Stomach (tissue), 8 donors: ENCODE measurements at regions not wholly inside any gene's neighbourhood (a gene's known extent, or its start where the extent isn't known, plus 50 kb on each side); places are given as distances from the start of the nearest gene placed in this dataset.

Experiments
- DNase-seq, 2 donors: peaks; one replicate each; pipeline versions ENCODE4 v3.0.0 to v3.0.0-alpha.2; 2013 to 2019
- H3K27ac ChIP-seq, 5 donors: fragments of 200-600 bp in 4 of 5; sonication (generic) in 4 of 5; one replicate each; pipeline ENCODE4 v1.5.1; 2013 to 2019; ENCODE audit warnings: mild to moderate bottlenecking in 1 of 5, moderate library complexity in 1 of 5
- H3K27me3 ChIP-seq, 3 donors: fragments of 200-600 bp; sonication (generic); one replicate each; pipeline ENCODE4 v1.5.1; 2017 to 2019; ENCODE audit warnings: mixed run types in 1 of 3
- H3K36me3 ChIP-seq, 4 donors: fragments of 200-600 bp; sonication (generic); 1 replicate in 3 of 4; 2 replicates in 1 of 4; pipeline ENCODE4 v1.5.1; 2016 to 2019
- H3K4me1 ChIP-seq, 4 donors: fragments of 200-600 bp; sonication (generic); one replicate each; pipeline ENCODE4 v1.5.1; 2016 to 2019
- H3K4me3 ChIP-seq, 4 donors: fragments of 200-600 bp; sonication (generic) in 3 of 4; one replicate each; pipeline ENCODE4 v1.5.1; 2016 to 2019; ENCODE audit warnings: mild to moderate bottlenecking in 1 of 4
- H3K9me3 ChIP-seq, 4 donors: fragments of 200-600 bp; sonication (generic); one replicate each; pipeline ENCODE4 v1.5.1; 2016 to 2019
- EP300 ChIP-seq: sonication (generic); formaldehyde crosslinking; IDR thresholded peaks from one replicate; pipeline ENCODE4 v1.6.1; 2017; ENCODE audit warnings: antibody characterized with exemption
- POLR2A ChIP-seq, 4 donors: fragments of 450-650 bp; IDR thresholded peaks; one replicate each; pipeline ENCODE4 v1.6.1; 2016; ENCODE audit warnings: antibody characterized with exemption in 4 of 4, control low read depth in 2 of 4, mild to moderate bottlenecking in 1 of 4, moderate library complexity in 1 of 4
- POLR2AphosphoS5 ChIP-seq, 3 donors: sonication (generic); formaldehyde crosslinking; IDR thresholded peaks; one replicate each; pipeline ENCODE4 v1.6.1; 2016; ENCODE audit warnings: antibody characterized with exemption in 3 of 3
- WGBS, 5 donors: extraction: QIAGEN DNeasy Blood & Tissue Kit in 3 of 5; methylation state at CpG; one replicate each; pipeline versions ENCODE4 v1.1.5 to v1.1.7; 2013 to 2018; 5-methylcytosine and 5-hydroxymethylcytosine counted together
- intact Hi-C: fragments of 100-400 bp; cut with DNase I; formaldehyde crosslinking; loops from one replicate; pipeline ENCODE4 v1.15.1; 2023; ENCODE audit warnings: low total_unique reads
- TF ChIP-seq, protein P1 (sequence below), 7 experiments: fragments of 450-650 bp in 4 of 7; fragments of 200-600 bp in 3 of 7; sonication (generic) in 3 of 7; IDR thresholded peaks; one replicate each; pipeline ENCODE4 v1.5.1; 2016 to 2019; ENCODE audit warnings: antibody characterized with exemption in 7 of 7, control low read depth in 2 of 7, mild to moderate bottlenecking in 1 of 7
- donor health status: healthy with polysubstance abuse.
- donor health status: Bipolar disorder and iron deficiency.
- donor health status: healthy.

DNA sequence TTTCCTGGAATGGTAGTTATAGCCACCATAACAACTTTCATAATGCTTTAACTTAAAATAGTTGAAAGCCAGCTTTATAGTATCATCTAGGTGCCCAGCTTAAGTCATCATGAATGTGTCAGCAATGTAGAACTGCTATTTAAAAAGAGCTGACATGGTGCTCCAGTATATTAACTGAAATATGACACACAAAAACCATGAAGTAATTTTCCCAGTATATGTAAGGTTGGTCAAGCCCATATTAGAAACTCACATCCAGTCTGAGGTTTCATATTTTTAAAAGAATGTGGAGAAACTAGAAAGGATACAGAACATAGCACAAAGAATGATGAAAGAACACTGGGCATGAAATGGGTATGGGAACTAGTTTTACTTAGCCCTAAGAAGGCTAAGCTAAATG, 121.3 kb upstream of the KRAS start:
- H3K9me3 ChIP-seq, result no peaks in the 10 kb centered on the region
- intact Hi-C loops, result no loop called here
- DNase-seq, result no peak
- no peaks in the 10 kb centered on the region for H3K27me3 ChIP-seq
- no peak overlapping the region for H3K4me3 ChIP-seq
- no peaks in the 10 kb centered on the region for H3K36me3 ChIP-seq
- no peaks in the 10 kb centered on the region for H3K4me1 ChIP-seq
- no peak for TF ChIP-seq EP300
- no peak for TF ChIP-seq POLR2AphosphoS5 (IDR thresholded peaks at IDR 0.05)
- TF ChIP-seq POLR2A (IDR thresholded peaks at IDR 0.05), result no peak
- TF ChIP-seq, protein P1, sequence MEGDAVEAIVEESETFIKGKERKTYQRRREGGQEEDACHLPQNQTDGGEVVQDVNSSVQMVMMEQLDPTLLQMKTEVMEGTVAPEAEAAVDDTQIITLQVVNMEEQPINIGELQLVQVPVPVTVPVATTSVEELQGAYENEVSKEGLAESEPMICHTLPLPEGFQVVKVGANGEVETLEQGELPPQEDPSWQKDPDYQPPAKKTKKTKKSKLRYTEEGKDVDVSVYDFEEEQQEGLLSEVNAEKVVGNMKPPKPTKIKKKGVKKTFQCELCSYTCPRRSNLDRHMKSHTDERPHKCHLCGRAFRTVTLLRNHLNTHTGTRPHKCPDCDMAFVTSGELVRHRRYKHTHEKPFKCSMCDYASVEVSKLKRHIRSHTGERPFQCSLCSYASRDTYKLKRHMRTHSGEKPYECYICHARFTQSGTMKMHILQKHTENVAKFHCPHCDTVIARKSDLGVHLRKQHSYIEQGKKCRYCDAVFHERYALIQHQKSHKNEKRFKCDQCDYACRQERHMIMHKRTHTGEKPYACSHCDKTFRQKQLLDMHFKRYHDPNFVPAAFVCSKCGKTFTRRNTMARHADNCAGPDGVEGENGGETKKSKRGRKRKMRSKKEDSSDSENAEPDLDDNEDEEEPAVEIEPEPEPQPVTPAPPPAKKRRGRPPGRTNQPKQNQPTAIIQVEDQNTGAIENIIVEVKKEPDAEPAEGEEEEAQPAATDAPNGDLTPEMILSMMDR (IDR thresholded peaks at IDR 0.05), result no peak
- H3K27ac ChIP-seq, result no peak overlapping the region

DNA sequence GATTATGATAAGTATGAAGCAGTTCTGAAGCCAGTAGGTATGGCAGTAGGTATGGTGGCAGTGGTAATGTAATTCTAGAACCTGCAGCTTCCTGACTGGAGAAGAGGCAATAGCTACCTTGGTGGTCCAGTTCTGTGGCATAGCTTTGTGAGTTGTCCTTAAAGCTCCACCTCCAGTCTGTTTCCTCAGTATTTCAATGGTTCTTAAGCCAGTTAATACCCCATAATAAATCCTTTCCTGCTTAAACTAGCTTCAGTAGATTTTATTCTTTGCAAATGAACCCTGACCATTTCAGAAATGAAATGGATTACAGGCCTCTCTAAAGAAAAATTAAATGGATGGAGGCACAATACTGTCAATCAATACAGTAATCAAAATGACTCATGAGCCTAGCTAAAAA, 117.8 kb upstream of the KRAS start:
- Histone ChIP-seq H3K27ac (no peak overlapping the region), H3K27me3 (no peaks in the 10 kb centered on the region), H3K9me3 (no peaks in the 10 kb centered on the region), H3K4me1 (peaks cover 0 to 10% (median 0%) of the 10 kb centered on the region in 4 donors), H3K36me3 (no peaks in the 10 kb centered on the region), H3K4me3 (no peak overlapping the region)
- TF ChIP-seq EP300, result no peak
- no peak for TF ChIP-seq POLR2AphosphoS5 (IDR thresholded peaks at IDR 0.05)
- DNase-seq, result no peak
- intact Hi-C loops, result no loop called here

DNA sequence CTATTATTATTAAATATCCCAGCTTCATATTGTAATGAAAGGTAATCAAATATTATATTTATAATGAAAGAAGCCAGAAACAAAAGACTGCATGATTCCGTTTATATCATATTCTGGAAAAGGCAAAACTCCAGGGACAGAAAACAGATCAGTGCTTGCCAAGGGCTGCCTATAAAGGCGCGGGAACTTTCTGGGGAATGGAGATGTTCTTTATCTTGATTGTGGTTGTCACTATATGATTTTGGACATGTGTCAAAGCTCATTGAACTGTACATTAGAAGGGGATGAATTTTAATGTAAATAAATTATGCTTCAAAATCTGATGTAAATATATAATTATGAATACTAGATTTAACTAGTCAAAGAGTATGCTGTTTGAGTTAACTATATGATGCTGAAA, 115.4 kb upstream of the KRAS start:
- 75 to 83% (median 81%) methylated on average over 3 of the region's 3 CpGs for WGBS, 5 donors
- TF ChIP-seq, protein P1 (IDR thresholded peaks at IDR 0.05), result no peak
- Histone ChIP-seq H3K4me3 (no peak overlapping the region), H3K36me3 (no peaks in the 10 kb centered on the region), H3K9me3 (no peaks in the 10 kb centered on the region), H3K27ac (no peak overlapping the region), H3K27me3 (no peaks in the 10 kb centered on the region), H3K4me1 (peaks cover 0 to 10% (median 0%) of the 10 kb centered on the region in 4 donors)
- no peak for DNase-seq
- intact Hi-C loops, result no loop called here

DNA sequence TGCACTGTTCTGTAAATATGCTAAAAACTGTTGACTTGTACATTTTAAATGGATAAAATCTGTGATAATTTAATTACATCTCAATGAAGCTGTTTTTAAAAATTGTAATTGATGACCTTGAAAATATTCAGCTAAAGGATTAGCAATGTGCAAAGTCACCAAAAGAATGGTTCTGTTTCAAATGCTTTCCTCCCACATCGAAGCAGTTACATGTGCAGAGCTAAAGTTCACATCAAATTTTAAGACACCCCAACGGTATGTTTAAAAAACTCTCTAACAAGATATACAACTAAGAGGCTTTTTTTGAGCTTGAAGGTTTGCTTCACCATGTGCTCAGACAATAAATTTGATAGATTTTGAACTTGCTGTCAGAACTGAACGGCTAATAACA, 114.6 kb upstream of the KRAS start:
- peaks cover 0 to 10% (median 0%) of the 10 kb centered on the region in 4 donors for H3K4me1 ChIP-seq
- H3K9me3 ChIP-seq, result no peaks in the 10 kb centered on the region
- H3K27me3 ChIP-seq, result no peaks in the 10 kb centered on the region
- DNase-seq, result no peak
- H3K4me3 ChIP-seq, result no peak overlapping the region
- intact Hi-C loops, result no loop called here
- no peak overlapping the region for H3K27ac ChIP-seq
- 25 to 42% (median 35%) methylated on average over 3 of the region's 3 CpGs for WGBS, 5 donors
- TF ChIP-seq POLR2AphosphoS5 (IDR thresholded peaks at IDR 0.05), result no peak
- TF ChIP-seq EP300, result no peak
- TF ChIP-seq POLR2A (IDR thresholded peaks at IDR 0.05), result no peak
- TF ChIP-seq, protein P1 (IDR thresholded peaks at IDR 0.05), result no peak
- no peaks in the 10 kb centered on the region for H3K36me3 ChIP-seq

DNA sequence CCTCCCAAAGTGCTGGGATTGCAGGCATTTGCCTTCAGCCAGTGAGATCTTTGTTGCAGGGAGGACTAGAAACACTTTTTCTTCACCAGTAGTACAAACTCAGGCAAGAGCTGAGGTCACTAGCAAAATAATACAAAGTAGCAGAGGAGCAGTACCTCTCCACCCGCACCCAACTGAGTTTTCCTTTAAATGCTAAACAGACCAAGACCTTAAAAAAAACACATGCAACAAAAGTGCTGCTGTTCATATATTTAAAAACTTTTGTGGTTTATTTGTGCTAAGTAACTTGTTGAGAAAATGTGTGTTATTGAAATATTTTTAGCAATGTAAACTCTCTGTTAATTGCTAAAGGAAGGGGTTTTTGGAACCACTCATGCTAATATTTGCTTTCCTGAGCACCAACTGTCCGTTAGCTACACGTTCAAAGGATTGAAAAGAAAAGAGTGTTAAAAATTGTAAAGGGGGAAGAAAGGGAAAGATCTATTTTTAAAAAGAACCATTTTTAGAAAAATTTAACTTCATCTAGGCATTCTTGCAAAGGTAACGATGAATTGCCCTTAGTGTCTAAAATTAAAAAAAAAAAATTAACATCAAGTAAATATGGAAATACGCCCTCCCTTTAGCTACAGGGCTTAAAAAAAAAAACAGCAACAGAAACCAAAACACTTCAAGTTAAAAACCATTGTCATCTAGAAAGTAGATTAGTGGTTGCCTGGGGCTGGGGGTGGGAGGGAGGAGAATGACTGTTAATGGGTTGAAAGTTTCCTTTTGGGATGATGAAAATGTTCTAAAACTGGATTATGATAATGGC, 114.0 kb upstream of the KRAS start:
- DNase-seq, result no peak
- Histone ChIP-seq H3K36me3 (no peaks in the 10 kb centered on the region), H3K4me3 (no peak overlapping the region), H3K27me3 (no peaks in the 10 kb centered on the region), H3K27ac (no peak overlapping the region), H3K9me3 (no peaks in the 10 kb centered on the region), H3K4me1 (peaks cover 0 to 10% (median 0%) of the 10 kb centered on the region in 4 donors)
- WGBS, 5 donors, result 28 to 37% (median 36%) methylated on average over 5 of the region's 5 CpGs
- TF ChIP-seq POLR2A (IDR thresholded peaks at IDR 0.05), result no peak
- TF ChIP-seq POLR2AphosphoS5 (IDR thresholded peaks at IDR 0.05), result no peak
- TF ChIP-seq, protein P1 (IDR thresholded peaks at IDR 0.05), result no peak
- TF ChIP-seq EP300, result no peak
- intact Hi-C loops, result no loop called here
